SK-N-SH (cell line): ENCODE measurements at regions not wholly inside any gene's neighbourhood (a gene's known extent, or its start where the extent isn't known, plus 50 kb on each side); places are given as distances from the start of the nearest gene placed in this dataset.

Experiments
- CTCF ChIA-PET: fragments of 300-600, 350-600 bp; formaldehyde crosslinking; extraction: SDS; loops from one replicate; lab custom pipeline; 2021; lab: Yijun Ruan, JAX
- POLR2A ChIA-PET: fragments of 350-600 bp; sonication (Branson Sonifier 250); formaldehyde crosslinking; extraction: SDS; loops from one replicate; lab custom pipeline; 2020; ENCODE audit warnings: antibody characterized with exemption, inconsistent platforms; lab: Yijun Ruan, JAX
- DNase-seq: peaks from one replicate; pipeline ENCODE4 v3.0.0; 2012
- H2AFZ ChIP-seq: fragments of 200-600 bp; sonication (generic); 2 replicates; pipeline ENCODE4 v1.8.1; 2016; ENCODE audit warnings: antibody characterized with exemption, mild to moderate bottlenecking, low read depth
- H3F3A ChIP-seq: fragments of 200-600 bp; sonication (generic); replicated peaks from 2 replicates; pipeline ENCODE3; 2016; ENCODE audit warnings: antibody characterized with exemption, mild to moderate bottlenecking; ENCODE audit not compliant: insufficient read depth
- H3K27ac ChIP-seq, 2 experiments: fragments of 200-500 bp in 1 of 2; fragments of 200-600 bp in 1 of 2; sonication (Bioruptor generic) in 1 of 2; sonication (generic), shearing (Covaris generic) in 1 of 2; 2 replicates each; pipeline versions ENCODE4 v1.5.1 to v1.6.1; 2014 to 2016; ENCODE audit warnings: low read depth in 2 of 2, inconsistent platforms in 1 of 2, low read length in 1 of 2, mild to moderate bottlenecking in 1 of 2, mixed read lengths in 1 of 2
- H3K27me3 ChIP-seq: fragments of 200-600 bp; sonication (generic), shearing (Covaris generic); 2 replicates; pipeline ENCODE4 v1.6.1; 2016; ENCODE audit warnings: mixed run types; ENCODE audit not compliant: insufficient read depth
- H3K36me3 ChIP-seq, 2 experiments: fragments of 200-500 bp in 1 of 2; fragments of 200-600 bp in 1 of 2; sonication (Bioruptor generic) in 1 of 2; sonication (generic) in 1 of 2; replicated peaks in 1 of 2; 2 replicates each; pipeline versions ENCODE3 to v1.5.1; 2014 to 2016; ENCODE audit warnings: low read length in 1 of 2, mild to moderate bottlenecking in 1 of 2; ENCODE audit not compliant: insufficient read depth in 2 of 2, control insufficient read depth in 1 of 2
- H3K4me1 ChIP-seq, 2 experiments: fragments of 200-500 bp in 1 of 2; fragments of 200-600 bp in 1 of 2; sonication (Bioruptor generic) in 1 of 2; sonication (generic), shearing (Covaris generic) in 1 of 2; 2 replicates each; pipeline versions ENCODE4 v1.5.1 to v1.6.1; 2014 to 2016; ENCODE audit warnings: low read depth in 1 of 2, low read length in 1 of 2, mixed run types in 1 of 2; ENCODE audit not compliant: insufficient read depth in 2 of 2, control insufficient read depth in 1 of 2
- H3K4me2 ChIP-seq: fragments of 200-600 bp; sonication (generic), shearing (Covaris generic); 2 replicates; pipeline ENCODE4 v1.6.1; 2017; ENCODE audit warnings: mixed run types
- H3K4me3 ChIP-seq, 2 experiments: fragments of 200-500 bp in 1 of 2; fragments of 200-600 bp in 1 of 2; sonication (Bioruptor generic) in 1 of 2; sonication (generic), shearing (Covaris generic) in 1 of 2; 2 replicates each; pipeline versions ENCODE4 v1.5.1 to v1.8.1; 2014 to 2016; ENCODE audit warnings: low read depth in 2 of 2, inconsistent platforms in 1 of 2, low read length in 1 of 2, mild to moderate bottlenecking in 1 of 2, mixed read lengths in 1 of 2, moderate library complexity in 1 of 2
- H3K79me2 ChIP-seq: fragments of 200-600 bp; sonication (generic); 2 replicates; pipeline ENCODE4 v1.8.1; 2017; ENCODE audit warnings: mild to moderate bottlenecking; ENCODE audit not compliant: insufficient read depth
- H3K9ac ChIP-seq: fragments of 200-600 bp; sonication (generic); 2 replicates; pipeline ENCODE4 v1.6.1; 2017; ENCODE audit warnings: mixed run types
- H3K9me2 ChIP-seq: fragments of 200-600 bp; sonication (generic); 2 replicates; pipeline ENCODE4 v1.6.1; 2017; ENCODE audit warnings: mixed run types
- H3K9me3 ChIP-seq: fragments of 200-600 bp; sonication (generic); 2 replicates; pipeline ENCODE4 v1.6.1; 2017; ENCODE audit warnings: mixed run types, mild to moderate bottlenecking, moderate library complexity
- H4K20me1 ChIP-seq: fragments of 200-600 bp; sonication (generic); 2 replicates; pipeline ENCODE4 v1.6.1; 2017; ENCODE audit warnings: mild to moderate bottlenecking, mixed run types; ENCODE audit not compliant: insufficient read depth
- CHD2 ChIP-seq: fragments of 150-350 bp; IDR thresholded peaks from 2 replicates; pipeline ENCODE4 v1.6.1; 2018; ENCODE audit warnings: low read length; ENCODE audit not compliant: partially characterized antibody
- FOXJ3 ChIP-seq: sonication (generic); formaldehyde crosslinking; IDR thresholded peaks from 2 replicates; pipeline ENCODE4 v1.5.1; 2020; ENCODE audit warnings: mild to moderate bottlenecking, missing genetic modification reagents
- GATA2 ChIP-seq: sonication (generic); formaldehyde crosslinking; IDR thresholded peaks from 2 replicates; pipeline ENCODE4 v1.5.0; 2020; ENCODE audit warnings: mild to moderate bottlenecking, missing genetic modification reagents
- JUND ChIP-seq: IDR thresholded peaks from 2 replicates; pipeline ENCODE4 v1.4.0; 2012
- MEF2A ChIP-seq: IDR thresholded peaks from 2 replicates; pipeline ENCODE4 v1.4.0; 2012; ENCODE audit warnings: low read depth, borderline replicate concordance
- NFIC ChIP-seq: IDR thresholded peaks from 2 replicates; pipeline ENCODE4 v1.4.0; 2012; ENCODE audit warnings: borderline replicate concordance
- NRF1 ChIP-seq: IDR thresholded peaks from 2 replicates; pipeline ENCODE4 v1.6.1; 2012; ENCODE audit warnings: low read depth, mild to moderate bottlenecking, low read length
- POLR2AphosphoS5 ChIP-seq: IDR thresholded peaks from 2 replicates; pipeline ENCODE4 v1.6.1; 2012; ENCODE audit warnings: low read depth, low read length
- RXRA ChIP-seq: IDR thresholded peaks from 2 replicates; pipeline ENCODE4 v1.4.0; 2012; ENCODE audit warnings: low read depth, mild to moderate bottlenecking, borderline replicate concordance
- SIN3A ChIP-seq: IDR thresholded peaks from 2 replicates; pipeline ENCODE4 v1.6.1; 2012; ENCODE audit warnings: low read depth, mild to moderate bottlenecking, low read length, moderate library complexity, borderline replicate concordance
- SMC3 ChIP-seq: IDR thresholded peaks from 2 replicates; pipeline ENCODE4 v1.6.1; 2012; ENCODE audit warnings: low read depth, low read length, improper control_type of control experiment
- TCF12 ChIP-seq: IDR thresholded peaks from 2 replicates; pipeline ENCODE4 v1.4.0; 2012
- TEAD4 ChIP-seq: IDR thresholded peaks from 2 replicates; pipeline ENCODE4 v1.4.0; 2012; ENCODE audit warnings: mild to moderate bottlenecking, borderline replicate concordance; ENCODE audit not compliant: insufficient read depth
- WGBS: methylation state at CpG from one replicate; pipeline ENCODE4 v1.1.6; 2017; ENCODE audit warnings: low lambda C conversion rate; 5-methylcytosine and 5-hydroxymethylcytosine counted together
- TF ChIP-seq, protein P1 (sequence below): IDR thresholded peaks from 2 replicates; pipeline ENCODE4 v1.6.1; 2012; ENCODE audit warnings: mild to moderate bottlenecking, low read depth, low read length, moderate library complexity
- TF ChIP-seq, protein P2 (sequence below): IDR thresholded peaks from 2 replicates; pipeline ENCODE4 v1.4.0; 2012; ENCODE audit warnings: low read depth, borderline replicate concordance
- TF ChIP-seq, protein P3 (sequence below): IDR thresholded peaks from 2 replicates; pipeline ENCODE4 v1.4.0; 2012; ENCODE audit warnings: low read depth, borderline replicate concordance

DNA sequence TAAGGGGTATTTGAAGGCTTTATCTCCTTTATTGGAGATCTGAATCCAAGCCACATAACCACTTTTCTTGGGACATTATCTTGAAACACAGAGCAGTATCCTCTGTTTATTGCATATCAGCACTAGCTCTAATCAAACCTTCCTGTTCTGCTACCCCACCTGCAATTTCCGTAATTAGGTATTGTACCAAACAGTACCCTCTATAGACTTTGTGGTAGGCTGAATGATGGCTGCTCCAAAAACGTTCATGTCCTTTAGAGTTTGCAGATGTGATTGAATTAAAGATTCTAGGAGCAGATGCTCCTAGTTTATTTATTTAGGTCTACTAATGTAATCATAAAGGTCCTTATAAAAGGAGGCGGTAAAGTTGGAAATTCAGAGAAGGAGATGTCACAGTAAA lies 573.0 kb upstream of the ATXN7L3B start:
- no peak for DNase-seq
- no peak overlapping the region for H3K4me3 ChIP-seq
- no peaks in the 10 kb centered on the region for H3K4me1 ChIP-seq
- no peak overlapping the region for H3K4me2 ChIP-seq
- no peaks in the 10 kb centered on the region for H3F3A ChIP-seq
- H3K79me2 ChIP-seq = no peaks in the 10 kb centered on the region
- WGBS = 3% methylated on average over 3 of the region's 3 CpGs
- ChIA-PET CTCF (interaction anchor here (0.7 kb wide), 1 partner anchor 101 kb away, joined by 3 read pairs; no protein-coding TSS in a partner anchor), POLR2A (no interaction called here)
- no peak overlapping the region for H2AFZ ChIP-seq
- no peaks in the 10 kb centered on the region for H3K27me3 ChIP-seq
- no peaks in the 10 kb centered on the region for H3K36me3 ChIP-seq
- no peaks in the 10 kb centered on the region for H3K9me3 ChIP-seq
- no peaks in the 10 kb centered on the region for H4K20me1 ChIP-seq
- H3K27ac ChIP-seq = no peak overlapping the region
- H3K9me2 ChIP-seq = no peaks in the 10 kb centered on the region
- TF ChIP-seq CHD2 (no peak), FOXJ3 (CRISPR knock-in tag) (no peak), RXRA (no peak), SMC3 (no peak), GATA2 (no peak), SIN3A (no peak), NFIC (no peak), TEAD4 (no peak), TCF12 (no peak), MEF2A (no peak), POLR2AphosphoS5 (no peak), NRF1 (no peak), JUND (no peak)
- TF ChIP-seq, protein P1, sequence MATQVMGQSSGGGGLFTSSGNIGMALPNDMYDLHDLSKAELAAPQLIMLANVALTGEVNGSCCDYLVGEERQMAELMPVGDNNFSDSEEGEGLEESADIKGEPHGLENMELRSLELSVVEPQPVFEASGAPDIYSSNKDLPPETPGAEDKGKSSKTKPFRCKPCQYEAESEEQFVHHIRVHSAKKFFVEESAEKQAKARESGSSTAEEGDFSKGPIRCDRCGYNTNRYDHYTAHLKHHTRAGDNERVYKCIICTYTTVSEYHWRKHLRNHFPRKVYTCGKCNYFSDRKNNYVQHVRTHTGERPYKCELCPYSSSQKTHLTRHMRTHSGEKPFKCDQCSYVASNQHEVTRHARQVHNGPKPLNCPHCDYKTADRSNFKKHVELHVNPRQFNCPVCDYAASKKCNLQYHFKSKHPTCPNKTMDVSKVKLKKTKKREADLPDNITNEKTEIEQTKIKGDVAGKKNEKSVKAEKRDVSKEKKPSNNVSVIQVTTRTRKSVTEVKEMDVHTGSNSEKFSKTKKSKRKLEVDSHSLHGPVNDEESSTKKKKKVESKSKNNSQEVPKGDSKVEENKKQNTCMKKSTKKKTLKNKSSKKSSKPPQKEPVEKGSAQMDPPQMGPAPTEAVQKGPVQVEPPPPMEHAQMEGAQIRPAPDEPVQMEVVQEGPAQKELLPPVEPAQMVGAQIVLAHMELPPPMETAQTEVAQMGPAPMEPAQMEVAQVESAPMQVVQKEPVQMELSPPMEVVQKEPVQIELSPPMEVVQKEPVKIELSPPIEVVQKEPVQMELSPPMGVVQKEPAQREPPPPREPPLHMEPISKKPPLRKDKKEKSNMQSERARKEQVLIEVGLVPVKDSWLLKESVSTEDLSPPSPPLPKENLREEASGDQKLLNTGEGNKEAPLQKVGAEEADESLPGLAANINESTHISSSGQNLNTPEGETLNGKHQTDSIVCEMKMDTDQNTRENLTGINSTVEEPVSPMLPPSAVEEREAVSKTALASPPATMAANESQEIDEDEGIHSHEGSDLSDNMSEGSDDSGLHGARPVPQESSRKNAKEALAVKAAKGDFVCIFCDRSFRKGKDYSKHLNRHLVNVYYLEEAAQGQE = no peak
- TF ChIP-seq, protein P2, sequence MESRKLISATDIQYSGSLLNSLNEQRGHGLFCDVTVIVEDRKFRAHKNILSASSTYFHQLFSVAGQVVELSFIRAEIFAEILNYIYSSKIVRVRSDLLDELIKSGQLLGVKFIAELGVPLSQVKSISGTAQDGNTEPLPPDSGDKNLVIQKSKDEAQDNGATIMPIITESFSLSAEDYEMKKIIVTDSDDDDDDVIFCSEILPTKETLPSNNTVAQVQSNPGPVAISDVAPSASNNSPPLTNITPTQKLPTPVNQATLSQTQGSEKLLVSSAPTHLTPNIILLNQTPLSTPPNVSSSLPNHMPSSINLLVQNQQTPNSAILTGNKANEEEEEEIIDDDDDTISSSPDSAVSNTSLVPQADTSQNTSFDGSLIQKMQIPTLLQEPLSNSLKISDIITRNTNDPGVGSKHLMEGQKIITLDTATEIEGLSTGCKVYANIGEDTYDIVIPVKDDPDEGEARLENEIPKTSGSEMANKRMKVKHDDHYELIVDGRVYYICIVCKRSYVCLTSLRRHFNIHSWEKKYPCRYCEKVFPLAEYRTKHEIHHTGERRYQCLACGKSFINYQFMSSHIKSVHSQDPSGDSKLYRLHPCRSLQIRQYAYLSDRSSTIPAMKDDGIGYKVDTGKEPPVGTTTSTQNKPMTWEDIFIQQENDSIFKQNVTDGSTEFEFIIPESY = no peak
- TF ChIP-seq, protein P3, sequence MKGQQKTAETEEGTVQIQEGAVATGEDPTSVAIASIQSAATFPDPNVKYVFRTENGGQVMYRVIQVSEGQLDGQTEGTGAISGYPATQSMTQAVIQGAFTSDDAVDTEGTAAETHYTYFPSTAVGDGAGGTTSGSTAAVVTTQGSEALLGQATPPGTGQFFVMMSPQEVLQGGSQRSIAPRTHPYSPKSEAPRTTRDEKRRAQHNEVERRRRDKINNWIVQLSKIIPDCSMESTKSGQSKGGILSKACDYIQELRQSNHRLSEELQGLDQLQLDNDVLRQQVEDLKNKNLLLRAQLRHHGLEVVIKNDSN = no peak
- H3K9ac ChIP-seq = no peak overlapping the region
